ENCODE measurements at regions not wholly inside any gene's neighbourhood (a gene's known extent, or its start where the extent isn't known, plus 50 kb on each side); places are given as distances from the start of the nearest gene placed in this dataset.
A peak's percentile ranks its signal among the peaks of the same experiment; 100 is the strongest.
"Not testable (repeated sequence)": the region's sequence is repeated elsewhere in the genome, so short reads cannot be mapped to it uniquely, and the experiment has no call there.

DNA sequence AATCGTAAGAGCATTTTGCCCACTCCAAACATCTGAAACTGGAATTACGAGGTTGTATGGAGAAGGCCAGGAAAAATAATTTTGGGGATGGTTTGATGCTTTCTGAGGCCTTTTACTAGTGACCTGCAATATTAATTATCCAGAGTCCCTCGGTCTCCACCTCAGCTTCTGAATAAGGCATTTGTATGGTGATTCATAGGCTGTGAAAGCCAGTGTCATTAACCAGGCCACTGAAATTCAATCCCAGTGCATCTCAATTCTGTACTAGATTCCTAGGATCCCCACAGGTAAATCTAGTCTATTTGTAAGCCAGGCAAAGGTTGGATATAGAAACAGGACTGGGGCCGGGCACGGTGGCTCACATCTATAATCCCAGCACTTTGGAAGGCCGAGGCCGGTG lies 135.4 kb upstream of the RBPJ start:
- DNase-seq, result no peak

DNA sequence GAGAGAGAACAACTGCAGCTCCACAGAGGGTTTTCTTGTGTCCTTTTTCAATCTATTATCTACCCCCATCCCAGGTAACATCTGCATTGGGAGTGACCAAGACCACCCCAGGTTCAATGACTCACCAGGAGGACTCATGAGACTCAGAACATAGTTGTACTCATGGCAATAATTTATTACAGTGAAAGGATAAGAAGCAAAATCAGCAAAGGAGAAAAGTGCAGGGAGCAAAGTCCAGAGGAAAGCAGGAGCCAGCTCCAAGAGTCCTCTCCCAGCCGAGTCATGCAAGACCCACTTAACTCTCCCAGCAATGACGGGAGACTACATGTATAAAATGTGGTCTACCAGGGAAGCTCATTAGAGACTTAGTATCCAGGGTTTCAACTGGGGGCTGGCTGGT lies 129.5 kb upstream of the RBPJ start:
- no peak for DNase-seq

DNA sequence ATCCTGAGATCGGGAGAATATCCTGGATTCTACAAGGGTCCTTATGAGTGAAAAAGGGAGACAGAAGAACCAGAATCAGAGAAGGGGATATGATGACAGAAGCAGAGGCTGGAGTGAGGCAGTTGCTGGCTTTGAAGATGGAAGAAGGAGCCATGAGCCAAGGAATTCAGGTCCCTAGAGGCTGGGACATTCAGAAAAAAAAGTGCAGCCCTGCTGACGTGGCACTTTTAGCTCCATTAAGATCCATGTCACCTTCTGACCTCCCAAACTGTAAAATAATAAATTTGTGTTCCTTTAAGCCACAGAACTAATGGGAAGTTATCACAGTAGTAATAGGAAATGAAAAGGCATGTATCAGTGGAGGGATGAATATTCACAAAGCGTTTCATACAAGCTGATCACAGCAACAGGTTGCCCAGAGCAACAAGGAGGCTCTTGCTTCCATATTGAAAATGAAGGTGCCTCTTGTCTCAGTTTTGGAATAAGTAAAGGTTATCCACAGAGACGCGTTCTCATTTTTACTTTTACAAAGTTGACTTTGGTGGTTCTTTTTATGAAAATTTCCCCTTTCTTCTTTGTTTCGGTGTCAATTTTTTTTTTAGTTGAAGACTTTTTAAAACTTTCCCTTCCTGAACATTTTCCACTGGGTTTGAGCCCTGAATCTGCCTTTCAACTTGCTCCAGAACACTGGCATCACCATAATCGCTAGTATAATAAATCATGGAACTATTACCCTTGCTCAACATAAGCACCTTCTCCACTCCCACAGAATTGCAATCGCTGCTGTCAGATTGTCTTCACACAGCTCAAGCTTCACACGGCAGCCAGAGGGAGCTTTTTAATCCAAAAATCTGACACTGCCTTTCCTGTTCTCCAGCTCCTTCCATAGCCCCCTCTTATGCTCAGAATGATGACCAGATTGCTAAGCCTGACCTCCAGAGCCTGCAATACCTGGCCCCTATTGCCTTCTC lies 127.6 kb upstream of the RBPJ start:
- DNase-seq, result no peak

DNA sequence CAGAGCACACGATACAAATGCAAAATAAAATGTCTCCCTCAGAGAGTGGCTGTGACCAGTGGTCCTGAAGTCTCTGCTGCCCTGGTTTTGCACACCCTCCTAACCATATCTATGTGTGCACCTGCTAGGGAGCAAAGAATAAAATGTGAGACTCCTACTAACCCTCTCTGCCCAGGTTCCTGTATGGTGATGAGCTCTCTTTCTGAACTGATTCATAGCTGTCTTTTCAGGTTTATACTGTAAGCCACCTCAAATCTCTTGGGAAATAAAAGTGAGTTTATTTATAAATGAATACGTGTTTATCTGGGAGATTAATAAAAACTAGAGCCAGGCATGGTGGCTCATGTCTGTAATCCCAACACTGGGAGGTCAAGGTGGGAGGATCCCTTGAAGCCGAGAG lies 126.0 kb upstream of the RBPJ start:
- no peak for DNase-seq

DNA sequence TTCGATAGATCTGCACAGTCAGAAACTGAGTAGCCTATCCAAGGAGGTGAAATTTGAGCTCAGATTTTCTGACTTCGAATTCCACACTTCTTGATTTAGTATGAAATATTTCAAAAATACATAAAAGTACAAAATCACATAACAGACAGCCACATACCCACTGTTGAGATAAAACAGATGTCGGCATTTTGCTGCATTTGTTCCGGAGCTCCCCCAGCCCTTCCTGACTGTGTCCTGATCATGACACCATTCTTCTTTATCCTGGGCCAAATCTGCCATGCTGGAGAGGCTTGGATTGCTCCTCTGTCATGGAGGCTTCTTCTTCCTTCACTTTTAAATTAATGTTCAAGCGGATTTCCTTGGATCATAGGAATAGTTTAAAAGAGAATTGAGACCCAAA lies 124.2 kb upstream of the RBPJ start:
- DNase-seq, result no peak

DNA sequence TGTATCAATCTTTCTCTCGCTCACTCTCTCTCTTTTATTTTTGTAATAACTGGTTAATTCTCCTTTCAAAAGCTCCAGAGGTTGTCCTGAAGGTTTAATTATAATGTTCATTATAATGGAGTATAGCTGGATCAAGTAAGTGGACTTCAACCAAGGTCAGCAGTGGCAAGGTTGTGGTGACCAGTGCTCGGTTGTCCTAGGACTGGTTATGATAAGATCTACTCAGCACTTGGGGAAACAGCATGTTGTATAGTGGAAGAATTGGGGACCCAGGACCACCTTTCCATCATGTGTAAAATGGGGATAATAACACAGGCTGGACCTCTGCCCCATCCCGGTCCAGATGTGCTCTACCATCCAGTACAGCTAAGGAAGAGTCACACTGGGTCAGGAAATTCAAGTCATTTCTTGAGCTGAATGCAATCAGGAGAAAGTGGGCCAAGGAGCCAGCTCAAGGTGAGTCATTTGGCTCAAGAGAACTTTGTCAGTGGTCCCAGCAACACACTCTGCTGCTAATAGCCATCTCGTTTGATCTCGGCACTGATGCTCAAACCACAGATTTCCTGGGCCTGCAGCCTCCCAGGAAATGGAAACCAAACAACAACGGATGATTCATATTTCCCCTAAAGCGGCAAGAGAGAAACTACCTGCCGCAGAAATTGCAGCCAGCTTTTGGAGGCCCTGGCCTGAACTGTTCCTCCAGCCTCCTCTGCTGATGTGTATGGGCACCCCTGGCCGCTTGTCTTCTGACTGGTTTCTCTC lies 123.6 kb upstream of the RBPJ start:
- peak; percentile 63 for DNase-seq

DNA sequence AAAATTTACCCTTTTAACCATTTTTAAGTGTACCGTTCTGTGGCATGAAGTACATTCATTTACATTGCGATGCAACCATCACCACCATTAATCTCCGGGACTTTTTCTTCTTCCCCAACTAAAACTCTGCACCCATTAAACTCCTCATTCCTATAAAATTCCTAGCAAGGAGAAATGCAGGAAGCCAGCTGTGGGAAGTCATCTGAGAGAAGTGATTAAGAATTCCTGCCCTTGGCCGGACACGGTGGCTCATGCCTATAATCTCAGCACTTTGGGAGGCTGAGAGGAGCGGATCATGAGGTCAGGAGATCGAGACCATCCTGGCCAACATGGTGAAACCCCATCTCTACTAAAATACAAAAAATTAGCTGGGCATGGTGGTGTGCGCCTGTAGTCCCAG lies 121.9 kb upstream of the RBPJ start:
- DNase-seq, result not testable (repeated sequence)

DNA sequence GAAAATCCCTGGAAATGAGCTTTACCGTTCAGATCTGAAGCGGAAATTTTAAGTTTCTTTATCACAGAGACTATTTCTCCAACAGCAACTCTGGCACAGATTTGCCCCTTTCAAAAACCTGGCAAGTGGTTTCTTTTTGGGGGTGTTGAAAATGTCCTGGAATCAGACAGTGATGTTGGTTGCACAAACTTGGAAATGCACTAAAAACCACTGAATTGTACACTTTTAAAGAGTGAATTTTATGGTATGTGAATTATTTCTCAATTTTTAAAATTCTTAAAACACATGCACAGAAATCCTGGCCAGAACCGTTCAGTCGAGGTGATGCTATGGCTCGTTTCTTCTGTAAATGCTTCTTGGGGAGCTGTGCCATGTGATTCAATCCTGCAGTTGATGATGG lies 121.2 kb upstream of the RBPJ start:
- no peak for DNase-seq

DNA sequence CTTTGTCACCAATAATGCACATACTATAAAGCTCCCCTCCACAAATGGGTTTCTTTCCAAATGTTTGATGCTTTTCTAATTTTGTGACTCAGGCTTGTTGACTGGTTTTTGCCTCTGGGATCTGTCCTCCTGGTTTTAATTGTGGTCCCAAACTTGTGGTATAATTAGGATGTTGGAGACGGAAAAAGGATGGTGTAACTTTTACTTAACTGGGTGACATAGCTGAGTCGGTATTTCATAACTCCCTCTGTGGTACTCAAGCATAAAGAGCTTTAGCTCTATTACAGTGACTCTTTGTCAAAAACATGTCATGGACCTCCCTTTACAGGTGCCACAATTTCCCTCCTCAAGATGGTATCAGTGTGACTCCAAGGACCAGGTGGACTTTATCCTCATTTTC lies 119.7 kb upstream of the RBPJ start:
- no peak for DNase-seq

DNA sequence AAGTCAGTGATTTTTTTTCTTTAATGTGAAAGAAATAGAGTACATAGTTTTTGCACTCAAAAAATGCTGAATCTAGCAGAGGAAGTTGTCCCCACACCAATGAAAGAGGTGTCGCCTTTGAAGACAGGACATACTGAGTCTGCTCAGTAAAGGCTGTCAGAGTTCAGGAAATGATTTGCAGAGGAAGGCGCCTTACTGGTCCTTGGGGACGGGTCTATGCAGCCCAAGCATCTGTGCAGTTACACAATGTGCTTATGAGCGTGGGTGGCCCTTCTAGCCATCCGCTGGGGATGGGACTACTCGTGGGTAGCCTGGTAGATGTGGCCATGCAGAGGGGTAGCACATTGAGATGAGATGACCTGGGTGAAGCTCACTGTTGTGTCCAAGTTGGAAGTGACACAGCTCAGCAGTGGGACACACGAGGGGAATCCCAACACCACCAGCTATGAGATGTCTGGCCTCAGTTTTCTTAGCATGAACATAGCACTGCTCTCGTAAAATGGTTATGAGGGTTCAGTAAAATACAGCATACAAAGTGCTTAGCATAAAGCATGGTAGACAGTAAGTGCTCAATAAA lies 116.5 kb upstream of the RBPJ start:
- no peak for DNase-seq

DNA sequence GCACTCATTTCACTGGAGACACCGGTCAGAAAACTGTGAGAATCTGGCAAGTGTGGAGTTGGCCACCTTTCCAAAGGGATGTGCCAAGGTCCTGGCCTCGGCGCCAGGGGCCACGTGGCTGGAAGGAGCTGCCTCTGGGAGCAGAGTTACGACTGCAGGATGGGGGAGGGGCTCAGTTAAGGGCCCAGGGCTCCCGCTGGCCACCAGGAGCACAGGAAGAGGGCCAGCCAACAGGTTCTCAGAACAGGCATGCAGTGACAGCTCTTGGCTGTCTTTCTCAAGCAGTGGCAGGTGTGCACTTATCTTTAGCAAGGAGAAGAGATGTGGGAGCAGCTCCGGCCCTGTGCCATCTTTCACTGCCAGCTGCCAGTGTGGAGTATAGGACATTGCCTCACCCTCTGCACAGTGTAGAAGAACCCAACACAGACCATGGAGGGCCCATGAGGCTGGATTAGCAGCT lies 115.9 kb upstream of the RBPJ start:
- no peak for DNase-seq

DNA sequence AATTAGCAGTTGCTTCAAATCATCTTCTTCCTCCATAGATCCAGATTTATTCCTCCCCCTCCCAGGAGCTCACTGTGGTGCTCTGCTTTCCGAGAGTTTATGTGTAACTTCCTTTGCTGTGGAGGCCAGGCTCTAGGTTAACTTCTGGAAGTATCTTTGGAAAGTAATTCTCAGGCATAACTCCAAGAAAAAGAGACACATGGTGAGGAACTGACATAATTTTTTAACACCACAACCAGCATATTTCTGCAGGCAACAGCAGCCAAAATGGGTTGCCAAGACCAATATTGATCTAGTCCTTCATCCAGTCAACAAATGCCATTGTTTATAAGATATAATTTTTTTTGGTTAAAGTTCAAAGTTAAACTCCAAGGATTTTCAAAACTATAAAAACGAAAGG lies 114.5 kb upstream of the RBPJ start:
- DNase-seq, result peak; percentile 8

DNA sequence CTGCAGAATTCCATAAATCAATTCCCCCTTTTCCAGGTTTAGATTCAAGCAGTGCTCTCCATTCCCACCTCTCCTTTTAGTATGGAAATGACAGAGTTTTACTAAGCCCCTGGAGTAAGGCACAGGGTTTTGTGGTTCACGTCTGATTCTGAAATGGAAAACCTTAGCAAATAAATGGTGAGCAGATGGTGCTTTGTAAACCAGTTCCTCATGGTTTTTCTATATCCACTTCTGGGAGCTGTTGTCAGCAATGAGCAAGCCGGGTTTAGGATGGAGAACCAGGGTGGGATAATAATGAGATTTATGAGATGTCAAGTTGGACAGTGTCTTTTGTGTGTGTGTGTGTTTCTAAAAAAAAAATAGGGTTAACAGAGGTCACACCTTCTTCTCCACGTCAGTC lies 113.8 kb upstream of the RBPJ start:
- DNase-seq, result no peak

DNA sequence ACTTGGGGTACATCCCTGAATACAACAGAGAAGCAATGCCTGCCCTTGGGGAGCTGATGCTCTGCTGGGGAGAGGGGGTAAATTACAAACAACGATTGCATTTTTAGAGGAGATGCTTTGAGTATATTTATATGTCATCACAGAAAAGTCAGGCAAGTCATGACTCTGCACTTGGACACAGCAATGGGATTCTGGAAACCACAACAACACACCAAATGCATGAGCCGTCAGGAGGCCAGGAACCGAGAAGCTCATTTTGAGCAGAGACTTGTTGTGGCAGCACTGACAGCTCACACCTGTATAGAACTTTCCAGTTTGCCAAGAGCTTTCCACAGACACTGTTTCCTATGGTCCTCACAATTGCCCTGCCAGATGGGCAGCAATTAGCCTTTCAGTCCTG lies 113.2 kb upstream of the RBPJ start:
- no peak for DNase-seq

DNA sequence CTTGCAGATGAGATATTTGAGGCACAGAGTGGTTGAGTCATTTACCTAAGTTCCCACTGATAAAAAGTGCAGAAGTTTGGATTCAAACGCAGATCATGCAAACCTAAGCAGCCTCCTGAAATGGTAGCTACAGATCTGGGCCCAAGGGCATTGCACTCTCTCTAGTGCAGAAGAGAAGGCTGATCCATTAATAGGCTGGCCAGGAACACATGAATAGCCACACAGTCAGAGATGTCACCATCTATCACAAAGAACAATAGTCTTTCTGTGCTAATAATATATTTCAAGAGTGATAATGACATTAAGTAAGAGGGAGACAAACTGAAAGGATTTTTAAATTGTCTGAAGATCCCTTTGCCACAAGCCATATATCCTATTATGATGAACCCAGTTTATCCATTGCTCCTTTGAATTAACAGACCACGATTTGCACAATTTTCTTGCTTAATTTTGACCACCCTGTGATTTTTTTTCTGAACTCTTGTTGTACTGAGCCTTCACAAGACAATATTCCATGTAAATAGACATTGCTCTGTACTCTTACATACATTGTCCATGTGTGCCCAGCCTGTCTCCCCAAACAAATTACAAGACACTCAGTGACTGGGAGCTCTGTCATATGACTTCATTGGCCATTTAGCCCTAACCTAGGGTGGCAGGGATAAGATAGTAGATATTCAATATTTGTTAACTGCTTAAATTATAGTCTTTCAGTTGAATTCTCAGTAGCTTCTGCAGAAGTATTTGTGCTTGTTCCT lies 112.4 kb upstream of the RBPJ start:
- DNase-seq, result no peak

DNA sequence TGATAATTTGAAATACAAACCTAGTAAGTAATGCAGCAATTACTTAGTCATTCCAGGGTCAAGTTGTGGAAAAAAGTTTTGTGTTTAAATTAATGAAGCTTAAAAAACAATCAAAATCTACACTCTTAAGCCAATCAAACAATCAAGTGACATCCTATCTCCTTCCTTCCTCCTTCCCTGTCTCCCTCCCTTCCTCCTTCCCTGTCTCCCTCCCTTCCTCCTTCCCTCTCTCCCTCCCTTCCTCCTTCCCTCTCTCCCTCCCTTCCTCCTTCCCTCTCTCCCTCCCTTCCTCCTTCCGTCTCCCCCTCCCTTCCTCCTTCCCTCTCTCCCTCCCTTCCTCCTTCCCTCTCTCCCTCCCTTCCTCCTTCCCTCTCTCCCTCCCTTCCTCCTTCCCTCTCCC lies 111.4 kb upstream of the RBPJ start:
- not testable (repeated sequence) for DNase-seq

DNA sequence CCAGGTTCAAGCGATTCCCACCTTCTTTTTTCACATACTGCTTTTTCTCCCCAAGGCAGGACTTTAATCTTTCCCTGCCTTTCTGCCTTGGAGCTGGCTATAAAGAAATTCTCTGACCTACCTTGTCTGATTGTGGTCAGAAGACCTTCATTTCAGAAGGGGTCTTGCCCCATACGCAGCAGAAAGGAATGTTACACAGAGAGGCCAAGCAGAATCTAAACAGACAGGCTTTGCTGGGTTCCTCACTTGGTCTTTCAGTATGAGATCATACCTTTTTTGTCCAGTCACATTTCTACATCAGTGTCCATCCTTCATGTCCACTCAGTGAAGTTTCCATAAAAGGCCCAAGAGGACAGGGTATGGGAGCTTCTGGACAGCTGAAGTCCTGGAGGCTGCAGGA lies 108.3 kb upstream of the RBPJ start:
- no peak for DNase-seq

DNA sequence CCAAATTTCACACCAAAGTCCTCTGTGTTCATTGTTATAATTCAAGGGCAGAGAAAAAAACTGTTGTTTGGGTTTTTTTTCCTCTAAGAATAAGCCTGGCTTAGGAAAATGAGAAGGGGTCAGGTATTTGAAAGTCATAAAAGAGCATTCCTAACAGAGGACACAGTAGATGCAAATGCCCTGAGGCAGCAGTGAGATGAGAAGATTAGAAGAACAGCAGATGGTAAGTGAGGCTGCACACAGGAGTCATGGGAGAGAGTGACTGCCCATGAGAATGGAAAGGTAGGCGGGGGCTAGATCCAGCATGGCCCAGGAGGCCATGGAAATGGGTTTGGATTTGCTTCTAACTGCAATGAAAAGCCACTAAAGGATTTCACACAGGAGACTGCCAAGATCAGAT lies 107.5 kb upstream of the RBPJ start:
- DNase-seq, result no peak

DNA sequence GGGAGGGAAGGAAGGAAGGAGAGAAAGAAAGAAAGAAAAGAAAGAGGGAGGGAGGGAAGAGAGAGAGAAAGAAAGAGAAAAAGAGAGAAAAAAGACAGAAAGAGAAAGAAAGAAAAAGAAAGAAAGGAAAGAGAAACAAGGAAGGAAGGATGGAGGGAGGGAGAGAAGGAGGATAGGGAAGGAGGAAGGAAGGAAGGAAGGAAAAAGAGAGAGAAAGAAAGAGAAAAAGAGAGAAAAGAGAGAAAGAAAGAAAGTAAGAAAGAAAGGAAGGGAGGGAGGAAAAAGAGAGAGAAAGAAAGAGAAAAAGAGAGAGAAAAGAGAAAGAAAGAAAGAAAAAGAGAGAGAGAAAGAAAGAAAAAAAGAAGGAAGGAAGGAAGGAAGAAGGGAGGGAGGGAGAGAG lies 105.8 kb upstream of the RBPJ start:
- no peak for DNase-seq

DNA sequence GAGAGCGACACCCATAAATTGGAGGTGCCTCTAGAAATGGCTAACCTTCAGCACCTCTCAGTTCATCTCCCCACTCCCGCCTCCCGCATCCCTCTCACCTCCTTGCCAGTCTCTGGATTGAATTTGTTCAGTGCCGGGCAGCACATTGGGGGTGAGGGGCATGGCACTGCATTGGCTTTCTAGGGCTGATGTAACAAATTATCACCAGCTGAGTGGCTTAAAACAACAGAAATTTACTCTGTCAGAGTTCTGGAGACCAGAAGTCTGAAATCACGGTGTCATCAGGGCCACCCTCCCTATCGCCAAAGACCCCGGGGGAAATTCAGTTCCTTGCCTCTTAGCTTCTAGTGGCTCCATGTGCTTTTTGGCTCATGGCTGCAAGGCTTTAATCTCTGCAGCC lies 105.1 kb upstream of the RBPJ start:
- DNase-seq, result no peak

DNA sequence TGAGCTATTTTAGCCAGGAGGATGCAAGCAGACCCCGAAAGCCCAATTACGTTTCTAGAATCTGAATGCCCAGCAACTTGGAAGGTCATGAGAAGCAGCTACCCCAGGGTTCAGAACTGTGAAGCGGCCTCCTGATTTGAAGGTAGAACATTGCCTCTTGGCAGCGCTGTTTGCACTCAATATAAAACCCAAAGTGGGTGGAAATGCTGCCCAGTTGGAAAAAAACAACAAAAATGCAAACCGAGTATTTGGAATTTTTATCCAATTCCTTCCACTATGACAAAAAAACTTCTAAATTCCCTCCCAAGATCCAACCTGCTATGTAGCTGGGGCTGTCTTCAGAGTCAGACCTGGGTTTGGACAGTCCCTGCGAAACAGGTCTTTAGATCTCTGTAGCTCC lies 103.3 kb upstream of the RBPJ start:
- no peak for DNase-seq

DNA sequence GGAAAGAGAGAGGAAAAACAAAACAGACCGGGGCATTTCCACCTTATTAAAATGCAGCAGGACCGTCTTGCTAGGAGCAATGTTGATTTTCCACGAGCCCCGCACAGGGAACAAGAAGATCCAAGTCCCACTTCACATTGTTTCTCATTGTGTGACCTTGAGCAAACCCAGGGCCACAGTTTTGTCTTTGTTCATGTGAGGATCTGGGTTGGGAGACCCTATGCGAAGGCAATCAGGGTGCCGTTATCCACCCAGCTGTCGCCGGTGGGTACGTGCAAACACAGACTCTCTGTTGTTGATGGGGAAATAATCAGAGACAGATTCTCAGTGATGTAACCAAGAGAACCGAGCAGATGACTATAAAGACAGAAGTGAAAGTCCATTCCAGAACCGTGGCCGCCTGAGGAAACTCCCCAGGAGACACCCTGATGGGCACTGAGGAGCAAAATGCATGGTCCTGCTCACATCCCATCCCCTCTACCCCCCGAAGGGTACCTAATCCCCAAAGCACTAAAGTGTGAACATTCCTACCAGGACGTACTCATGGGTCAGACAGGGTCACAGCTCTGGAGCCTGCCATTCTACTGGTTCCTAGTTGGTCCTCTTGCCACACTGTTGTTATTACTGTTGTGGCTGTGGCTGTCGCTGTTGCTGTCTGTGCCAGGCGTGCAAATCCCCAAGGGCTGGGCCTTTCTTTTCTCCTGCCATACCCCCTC lies 102.7 kb upstream of the RBPJ start:
- no peak for DNase-seq

Measured in amniotic stem cell (primary cell).